HCT116 (cell line): ENCODE measurements at regions not wholly inside any gene's neighbourhood (a gene's known extent, or its start where the extent isn't known, plus 50 kb on each side); places are given as distances from the start of the nearest gene placed in this dataset.

ENCODE experiments used
- ATAC-seq: fragments of 200-7000 bp; cut with Tn5 transposase; 2 replicates; pipeline ENCODE4 v1.9.1; 2020; ENCODE audit warnings: mild to moderate bottlenecking, moderate library complexity
- BruUV-seq: library from RNA; stranded (reverse); fragments of 400-500 nt; replicated peaks from 2 replicates; lab custom pipeline; 2021; lab: Mats Ljungman, UMichigan
- CTCF ChIA-PET: fragments of 300-600 bp; sonication (Branson Sonifier 250); formaldehyde crosslinking; loops from one replicate; lab custom pipeline; 2021; ENCODE audit warnings: antibody characterized with exemption; lab: Charles Lee
- POLR2A ChIA-PET: fragments of 300-600, 350-600 bp; sonication (Branson Sonifier 250); formaldehyde crosslinking; loops from one replicate; lab custom pipeline; 2021; ENCODE audit warnings: antibody characterized with exemption; lab: Charles Lee
- RAD21 ChIA-PET, 2 experiments: fragments of 300-600 bp; sonication (Branson Sonifier 250); formaldehyde crosslinking; loops; one replicate each; lab custom pipeline; 2023; ENCODE audit warnings: low total read pairs in 2 of 2; ENCODE audit not compliant: uncharacterized antibody in 2 of 2, unreplicated experiment in 2 of 2, low non-redundant PET in 1 of 2; lab: Charles Lee
- DNase-seq: peaks from one replicate; pipeline ENCODE4 v3.0.0-alpha.2; 2010; ENCODE audit warnings: low read depth, low spot score
- H2AFZ ChIP-seq: fragments of 200-600 bp; shearing (Covaris generic), sonication (generic); 2 replicates; pipeline ENCODE4 v1.6.1; 2017; ENCODE audit warnings: low read depth, mixed run types, mixed read lengths, antibody characterized with exemption, low read length; ENCODE audit not compliant: poor library complexity, severe bottlenecking
- H3K27ac ChIP-seq: 2 replicates; pipeline ENCODE4 v1.5.1; 2012; ENCODE audit warnings: low read depth, low read length
- H3K27me3 ChIP-seq: fragments of 200-600 bp; sonication (generic); 2 replicates; pipeline ENCODE4 v1.6.1; 2016; ENCODE audit warnings: mixed run types, low read length, mixed read lengths; ENCODE audit not compliant: insufficient read depth
- H3K36me3 ChIP-seq, 2 experiments: fragments of 200-500 bp in 1 of 2; fragments of 200-600 bp in 1 of 2; sonication (Bioruptor generic) in 1 of 2; sonication (generic) in 1 of 2; 2 replicates each; pipeline versions ENCODE4 v1.5.1 to v1.6.1; 2014 to 2016; ENCODE audit warnings: low read length in 2 of 2, inconsistent platforms in 1 of 2, mixed read lengths in 1 of 2, mixed run types in 1 of 2; ENCODE audit not compliant: insufficient read depth in 2 of 2, control insufficient read depth in 1 of 2
- H3K4me1 ChIP-seq, 2 experiments: fragments of 200-600 bp in 1 of 2; sonication (generic) in 1 of 2; 2 replicates each; pipeline versions ENCODE4 v1.5.1 to v1.6.1; 2012 to 2017; ENCODE audit warnings: low read length in 2 of 2, inconsistent platforms in 1 of 2, mild to moderate bottlenecking in 1 of 2, mixed read lengths in 1 of 2, mixed run types in 1 of 2, moderate library complexity in 1 of 2; ENCODE audit not compliant: insufficient read depth in 2 of 2, control insufficient read depth in 1 of 2
- H3K4me2 ChIP-seq: fragments of 200-600 bp; sonication (generic); 2 replicates; pipeline ENCODE4 v1.6.1; 2017; ENCODE audit warnings: mixed run types, low read length, mixed read lengths
- H3K4me3 ChIP-seq, 2 experiments: fragments of 200-600 bp in 1 of 2; sonication (generic) in 1 of 2; replicated peaks in 1 of 2; 2 replicates each; pipeline ENCODE4 v1.5.1; 2011 to 2016; ENCODE audit warnings: low read length in 2 of 2, control low read depth in 1 of 2, low read depth in 1 of 2, mild to moderate bottlenecking in 1 of 2, mixed read lengths in 1 of 2, mixed run types in 1 of 2
- H3K79me2 ChIP-seq: fragments of 200-600 bp; sonication (generic); 2 replicates; pipeline ENCODE4 v1.6.1; 2017; ENCODE audit warnings: mild to moderate bottlenecking, mixed run types, low read length, moderate library complexity, mixed read lengths; ENCODE audit not compliant: insufficient read depth
- H3K9ac ChIP-seq: fragments of 200-600 bp; sonication (generic); 2 replicates; pipeline ENCODE4 v1.6.1; 2016; ENCODE audit warnings: low read length, mixed read lengths
- H3K9me2 ChIP-seq: fragments of 200-600 bp; sonication (generic), shearing (Covaris generic); 2 replicates; pipeline ENCODE4 v1.6.1; 2017; ENCODE audit warnings: mixed run types, mild to moderate bottlenecking, moderate library complexity; ENCODE audit not compliant: insufficient read depth
- H3K9me3 ChIP-seq, 2 experiments: fragments of 200-500 bp in 1 of 2; fragments of 200-600 bp in 1 of 2; sonication (Bioruptor generic) in 1 of 2; sonication (generic) in 1 of 2; 2 replicates each; pipeline ENCODE4 v1.6.1; 2014 to 2017; ENCODE audit warnings: low read length in 2 of 2, mixed read lengths in 2 of 2, inconsistent platforms in 1 of 2, low read depth in 1 of 2, mild to moderate bottlenecking in 1 of 2, mixed run types in 1 of 2, moderate library complexity in 1 of 2; ENCODE audit not compliant: control insufficient read depth in 1 of 2, insufficient read depth in 1 of 2
- H4K20me1 ChIP-seq: fragments of 200-600 bp; sonication (generic), shearing (Covaris generic); 2 replicates; pipeline ENCODE4 v1.6.1; 2017; ENCODE audit warnings: mixed run types, mild to moderate bottlenecking, moderate library complexity; ENCODE audit not compliant: insufficient read depth
- ATF3 ChIP-seq: IDR thresholded peaks from 2 replicates; pipeline ENCODE4 v1.6.1; 2012
- CBX3 ChIP-seq: IDR thresholded peaks from 2 replicates; pipeline ENCODE4 v1.6.1; 2012; ENCODE audit warnings: low read depth
- CEBPB ChIP-seq: IDR thresholded peaks from 2 replicates; pipeline ENCODE4 v1.6.1; 2012; ENCODE audit warnings: low read depth
- EZH2 ChIP-seq: fragments of 200-600 bp; sonication (generic); IDR thresholded peaks from 2 replicates; pipeline ENCODE4 v1.6.1; 2017; ENCODE audit warnings: antibody characterized with exemption, mixed run types
- POLR2A ChIP-seq: IDR thresholded peaks from 2 replicates; pipeline ENCODE4 v1.7.0; 2011; ENCODE audit warnings: borderline replicate concordance; ENCODE audit not compliant: insufficient read depth, insufficient read length; ENCODE audit errors: extremely low read depth
- RAD21 ChIP-seq: IDR thresholded peaks from 2 replicates; pipeline ENCODE4 v1.6.1; 2012; ENCODE audit warnings: low read depth, mild to moderate bottlenecking
- REST ChIP-seq: IDR thresholded peaks from 2 replicates; pipeline ENCODE4 v1.6.1; 2012; ENCODE audit warnings: low read depth
- SIN3A ChIP-seq: IDR thresholded peaks from 2 replicates; pipeline ENCODE4 v1.6.1; 2012; ENCODE audit warnings: low read depth
- SP1 ChIP-seq: IDR thresholded peaks from 2 replicates; pipeline ENCODE4 v1.6.1; 2012; ENCODE audit warnings: low read depth
- TCF7L2 ChIP-seq: IDR thresholded peaks from 2 replicates; pipeline ENCODE4 v1.7.0; 2011; ENCODE audit warnings: borderline replicate concordance, inconsistent platforms; ENCODE audit not compliant: insufficient read depth, insufficient read length; ENCODE audit errors: extremely low read depth
- ZNF274 ChIP-seq: fragments of 200-500 bp; sonication (Bioruptor generic); IDR thresholded peaks from 2 replicates; pipeline ENCODE4 v1.6.1; 2014; ENCODE audit warnings: mild to moderate bottlenecking, low read depth, low read length, inconsistent platforms
- intact Hi-C: fragments of 100-400 bp; cut with micrococcal nuclease; formaldehyde crosslinking; loops from 2 replicates; pipeline ENCODE4 v1.10.0; 2022
- TF ChIP-seq, protein P1 (sequence below): IDR thresholded peaks from 2 replicates; pipeline ENCODE4 v1.6.1; 2012

DNA sequence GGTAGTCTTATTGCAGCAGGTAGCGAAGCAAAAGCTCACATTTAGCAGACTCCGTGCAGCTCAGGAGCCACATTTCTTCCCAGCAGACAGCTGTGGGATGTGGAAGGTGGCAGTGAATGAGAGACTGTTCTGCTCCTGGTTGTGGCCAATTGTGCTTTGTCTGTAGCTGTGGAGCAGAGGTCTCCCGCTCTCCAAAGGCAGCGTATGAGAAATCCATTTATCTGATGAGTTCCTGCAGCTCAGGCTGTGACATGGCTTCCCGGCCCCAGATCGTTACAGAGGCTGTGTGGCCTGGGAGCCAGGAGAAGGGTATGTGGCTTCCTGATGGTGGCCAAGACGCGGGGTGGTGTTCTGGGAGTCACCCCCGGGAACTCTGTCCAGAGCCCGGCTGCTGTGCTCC, 64.5 kb upstream of the KIF16B start:
- H3K36me3 ChIP-seq, result no peaks in the 10 kb centered on the region
- intact Hi-C loops, result no loop called here
- no peak for ATAC-seq
- no peak overlapping the region for H3K9ac ChIP-seq
- no peak overlapping the region for H3K27ac ChIP-seq
- no peaks in the 10 kb centered on the region for H3K79me2 ChIP-seq
- TF ChIP-seq, protein P1, sequence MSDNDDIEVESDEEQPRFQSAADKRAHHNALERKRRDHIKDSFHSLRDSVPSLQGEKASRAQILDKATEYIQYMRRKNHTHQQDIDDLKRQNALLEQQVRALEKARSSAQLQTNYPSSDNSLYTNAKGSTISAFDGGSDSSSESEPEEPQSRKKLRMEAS, result no peak
- TF ChIP-seq SIN3A (no peak), REST (no peak), CEBPB (no peak), TCF7L2 (no peak), POLR2A (no peak), ZNF274 (no peak), ATF3 (no peak), RAD21 (no peak), EZH2 (no peak), SP1 (no peak), CBX3 (no peak)
- no peaks in the 10 kb centered on the region for H3K4me1 ChIP-seq
- no peak overlapping the region for H2AFZ ChIP-seq
- H3K4me2 ChIP-seq, result no peak overlapping the region
- POLR2A ChIA-PET, result no interaction called here
- RAD21 ChIA-PET, result no interaction called here
- H4K20me1 ChIP-seq, result no peaks in the 10 kb centered on the region
- H3K4me3 ChIP-seq, result no peak overlapping the region
- H3K9me3 ChIP-seq, result no peaks in the 10 kb centered on the region
- peaks cover 15% of the 10 kb centered on the region for H3K27me3 ChIP-seq
- no peaks in the 10 kb centered on the region for H3K9me2 ChIP-seq
- DNase-seq, result no peak
- CTCF ChIA-PET, result no interaction called here
- no TSS peak for BruUV-seq
